GM19351 (cell line): ENCODE measurements at regions not wholly inside any gene's neighbourhood (a gene's known extent, or its start where the extent isn't known, plus 50 kb on each side); places are given as distances from the start of the nearest gene placed in this dataset.

Experiments
- ATAC-seq: cut with Tn5 transposase; IDR thresholded peaks from one replicate; pipeline ENCODE4 v1.9.1; 2021; ENCODE audit warnings: mild to moderate bottlenecking, moderate library complexity; ENCODE audit not compliant: unreplicated experiment

DNA sequence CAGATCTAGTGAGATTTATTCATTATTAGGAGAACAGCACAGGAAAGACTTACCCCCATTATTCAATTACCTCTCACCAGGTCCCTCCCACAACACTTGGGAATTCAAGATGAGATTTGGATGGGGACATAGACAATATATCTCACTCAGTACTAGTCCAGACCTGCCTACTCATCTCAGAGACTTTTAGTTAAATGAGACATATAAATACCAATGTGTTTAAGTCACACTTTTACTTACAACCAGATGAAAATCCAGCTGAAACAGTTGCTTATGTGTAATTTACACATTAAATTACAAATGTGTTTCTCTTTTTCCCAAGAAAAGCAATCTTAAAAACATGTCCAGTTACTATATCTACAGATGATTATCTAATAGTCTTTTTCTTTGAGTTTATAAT is 1145.6 kb downstream of the KCNT2 start:
- ATAC-seq, result no peak

DNA sequence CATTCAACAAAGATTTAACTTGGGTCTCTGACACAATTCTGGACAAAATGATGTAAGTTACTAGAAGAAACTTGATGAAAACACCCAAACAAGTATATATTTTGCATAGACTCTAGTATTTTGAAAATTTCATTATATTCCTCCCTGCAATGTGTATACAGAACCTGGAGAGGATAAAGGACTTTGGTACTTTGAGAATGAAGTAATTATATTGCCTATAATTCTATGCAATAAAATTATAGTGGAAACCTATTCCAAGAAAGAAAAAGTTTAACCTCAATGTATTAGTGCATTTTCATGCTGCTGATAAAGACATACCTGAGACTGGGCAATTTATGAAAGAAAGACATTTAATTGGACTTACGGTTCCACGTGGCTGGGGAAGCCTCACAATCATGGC is 1146.1 kb downstream of the KCNT2 start:
- ATAC-seq, result no peak

DNA sequence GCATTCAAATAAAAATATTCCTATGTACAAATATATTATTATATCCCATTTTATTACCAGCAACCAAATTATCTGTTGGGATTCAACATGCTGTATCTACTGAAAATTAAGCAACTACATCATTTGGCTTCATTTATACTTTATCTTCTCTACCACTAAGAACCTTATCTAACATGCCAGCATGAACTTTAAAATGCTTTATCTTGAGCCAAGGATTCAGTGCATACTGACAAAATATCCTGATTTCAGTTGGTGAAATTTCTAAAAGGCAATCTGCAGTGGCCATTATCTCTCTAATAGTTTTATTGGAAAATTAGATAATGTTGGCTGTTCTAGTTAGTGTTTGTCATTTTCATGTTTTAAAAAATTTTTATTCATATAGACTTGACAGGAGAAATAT is 1149.9 kb downstream of the KCNT2 start:
- ATAC-seq, result no peak

DNA sequence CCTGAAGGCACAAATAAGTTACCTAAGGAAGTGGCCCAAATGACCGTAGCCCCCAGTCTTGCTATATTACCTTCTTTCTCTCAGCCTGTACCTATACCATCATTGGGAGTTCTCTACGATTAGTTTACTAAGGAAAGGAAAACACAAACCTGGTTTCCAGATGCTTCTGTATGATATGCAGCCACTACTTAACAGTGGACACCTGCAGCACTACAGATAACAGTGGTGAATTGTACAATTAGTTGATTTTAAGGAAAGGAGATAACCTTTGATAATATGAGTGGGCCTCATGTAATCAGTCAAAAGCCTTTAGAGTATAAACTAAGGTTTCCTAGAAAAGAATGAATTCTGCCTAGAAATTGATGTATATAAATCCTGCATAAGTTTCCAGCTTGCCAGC is 1157.4 kb downstream of the KCNT2 start:
- no peak for ATAC-seq

DNA sequence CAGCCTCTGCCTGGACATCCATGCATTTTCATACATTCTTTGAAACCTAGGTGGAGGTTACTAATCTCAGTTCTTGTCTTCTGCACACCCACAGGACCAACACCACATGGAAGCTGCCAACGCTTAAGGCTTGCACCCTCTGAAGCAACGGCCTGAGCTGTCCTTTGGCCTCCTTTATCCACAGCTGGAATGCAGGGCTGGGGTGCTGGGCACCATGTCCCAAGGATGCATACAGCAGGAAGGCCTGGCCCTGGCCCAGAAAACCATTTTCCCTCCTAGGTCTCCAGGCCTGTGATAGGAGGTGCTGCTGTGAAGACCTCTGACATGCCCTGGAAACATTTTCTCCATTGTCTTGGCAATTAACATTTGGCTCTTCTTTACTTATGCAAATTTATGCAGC is 1168.6 kb downstream of the KCNT2 start:
- no peak for ATAC-seq

DNA sequence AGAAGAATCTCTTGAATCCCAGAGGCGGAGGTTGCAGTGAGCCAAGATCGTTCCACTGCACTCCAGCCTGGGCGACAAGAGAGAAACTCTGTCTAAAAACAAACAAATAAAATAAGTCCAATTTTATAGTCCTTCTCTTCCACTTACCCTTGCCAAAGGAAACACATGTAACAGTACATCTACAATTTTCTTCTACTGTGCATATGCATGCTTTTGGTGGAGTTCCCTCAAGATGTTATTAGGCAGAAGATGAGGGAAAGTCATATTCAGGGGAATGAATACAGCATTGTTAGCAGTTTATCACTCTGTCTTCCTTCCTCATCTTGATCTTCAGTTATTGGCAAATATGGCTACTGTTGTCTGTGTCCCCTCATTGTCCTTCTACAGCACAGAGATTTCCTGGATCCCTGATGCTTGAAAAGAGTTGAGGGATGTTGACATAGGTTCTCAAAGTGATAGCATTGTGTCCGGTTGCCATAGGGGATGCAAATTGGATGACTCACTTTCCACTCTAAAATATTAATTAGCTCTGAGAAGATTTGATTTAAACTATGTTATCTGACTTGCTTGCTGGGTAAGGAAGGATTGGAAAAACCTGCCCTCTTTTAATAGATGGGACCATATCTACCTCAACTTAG is 1173.6 kb downstream of the KCNT2 start:
- no peak for ATAC-seq

DNA sequence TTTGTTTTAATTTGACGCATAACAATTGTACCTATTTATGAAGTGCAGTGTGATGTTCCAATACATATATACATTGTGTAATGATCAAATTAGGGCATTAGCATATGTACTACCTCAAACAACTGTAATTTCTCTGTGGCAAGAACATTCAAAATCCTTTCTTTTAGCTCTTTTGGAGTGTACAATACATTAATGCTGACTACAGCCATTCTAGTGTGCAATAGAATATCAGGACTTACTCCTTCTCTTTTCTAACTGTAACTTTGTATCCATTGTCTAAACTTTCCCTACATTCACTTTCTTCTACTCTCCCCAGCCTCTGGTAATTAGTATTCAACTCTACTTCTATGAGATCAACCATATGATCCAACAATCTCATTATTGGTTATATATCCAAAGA is 1177.4 kb downstream of the KCNT2 start:
- no peak for ATAC-seq

DNA sequence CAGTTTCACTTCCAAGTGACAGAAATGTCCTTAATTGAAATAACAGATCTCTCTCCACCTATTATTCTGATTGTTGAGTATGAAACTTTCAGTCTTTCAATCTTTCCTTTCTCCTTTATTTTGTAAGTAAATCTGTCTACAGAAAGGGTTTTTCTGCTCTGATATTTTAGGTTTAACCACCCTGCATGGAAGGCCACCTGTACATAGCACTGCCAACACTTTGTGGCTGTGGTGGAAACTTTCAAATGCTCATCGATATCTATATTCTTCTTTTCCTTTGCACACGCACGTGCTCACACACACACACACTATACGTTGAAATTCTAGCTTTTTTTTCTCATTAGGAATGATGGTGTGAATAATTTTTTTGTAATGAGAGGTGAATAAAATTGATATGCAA is 1179.3 kb downstream of the KCNT2 start:
- ATAC-seq, result no peak

DNA sequence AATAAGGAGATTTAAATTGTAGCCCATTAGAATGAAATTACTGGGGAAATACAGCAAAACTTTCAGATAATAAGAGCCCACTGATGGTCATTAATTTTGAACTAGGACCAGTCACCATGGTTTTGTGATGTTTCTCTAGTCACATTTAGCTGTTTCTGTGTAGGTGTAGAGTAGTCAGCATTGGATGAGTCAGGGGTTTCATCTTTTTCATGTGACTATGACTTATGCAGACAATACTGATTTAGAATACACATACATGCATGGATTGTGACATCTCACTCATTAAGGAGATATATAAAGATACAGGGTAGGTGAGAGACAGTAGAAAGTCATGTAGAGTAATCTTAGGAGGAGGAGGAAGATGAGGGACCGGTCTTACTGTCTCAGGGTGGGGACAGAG is 1192.7 kb downstream of the KCNT2 start:
- ATAC-seq, result no peak

DNA sequence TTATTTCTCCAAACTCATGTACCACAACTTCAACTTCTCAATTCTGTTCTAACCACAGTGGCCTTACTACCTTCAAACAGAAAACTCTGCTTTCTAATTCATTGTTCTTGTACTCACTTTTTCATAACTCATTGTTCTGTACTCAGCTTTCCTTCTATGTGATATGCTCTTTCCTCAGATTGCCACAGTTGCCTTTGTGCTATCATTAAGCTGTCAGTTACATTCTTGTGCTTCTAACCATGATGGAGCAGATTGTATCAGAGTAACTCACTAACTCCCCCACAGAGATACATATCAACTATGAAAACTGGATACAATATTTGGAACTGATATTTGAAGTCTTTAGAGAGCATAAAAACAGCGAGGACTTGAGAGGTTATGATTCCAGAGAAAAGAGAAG is 1213.7 kb downstream of the KCNT2 start:
- no peak for ATAC-seq

DNA sequence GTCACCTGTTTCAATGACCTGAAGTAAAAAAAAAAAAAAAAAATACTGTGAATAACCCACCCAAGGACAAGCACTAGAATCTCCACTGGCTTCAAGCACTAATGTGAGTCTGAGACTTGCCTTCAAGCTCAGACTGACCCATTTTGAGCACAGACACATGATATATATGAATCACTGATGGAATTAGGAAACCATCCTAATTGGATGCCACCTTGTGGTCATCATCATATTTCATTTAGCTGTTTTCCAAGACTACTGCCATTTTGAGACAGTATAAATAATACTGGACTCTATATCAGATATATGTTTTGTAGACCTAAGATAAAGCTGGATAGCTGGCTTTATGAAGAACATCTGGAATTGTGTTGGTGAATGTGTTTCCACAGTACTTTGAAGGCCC is 1232.0 kb downstream of the KCNT2 start:
- ATAC-seq, result no peak

DNA sequence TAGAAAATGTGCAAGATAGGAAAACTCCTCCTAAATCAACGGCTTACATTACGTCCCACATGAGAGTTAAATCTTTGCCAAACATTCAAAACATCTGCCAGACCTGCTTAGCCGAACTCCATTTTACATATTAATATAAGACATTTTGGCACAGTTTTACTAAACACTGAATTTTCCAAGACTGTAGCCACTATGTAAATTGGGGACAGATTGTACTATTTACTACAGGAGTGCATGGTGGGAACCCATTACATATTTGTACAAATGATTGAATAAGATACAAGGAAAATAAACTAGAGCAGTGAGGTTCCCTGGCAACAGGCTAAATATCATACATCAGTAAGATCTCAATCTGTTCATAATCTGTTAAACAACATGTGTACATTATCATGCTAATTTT is 1234.4 kb downstream of the KCNT2 start:
- no peak for ATAC-seq

DNA sequence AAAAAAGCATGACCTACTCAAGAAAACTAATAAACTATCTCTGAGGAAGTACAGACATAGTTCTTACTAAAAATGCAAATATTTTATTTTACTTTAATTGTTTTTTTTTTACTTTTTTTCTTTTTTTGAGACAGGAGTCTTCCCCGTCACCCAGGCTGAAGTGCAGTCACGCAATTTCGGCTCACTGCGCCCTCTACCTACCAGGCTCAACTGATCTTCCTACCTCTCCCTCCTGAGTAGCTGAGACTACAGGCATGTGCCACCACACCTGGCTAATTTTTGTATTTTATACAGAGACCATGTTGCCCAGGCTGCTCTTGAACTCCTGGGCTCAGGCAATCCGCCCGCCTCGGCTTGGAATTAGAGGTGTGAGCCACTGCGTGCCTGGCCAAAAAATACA is 1263.1 kb downstream of the KCNT2 start:
- ATAC-seq, result no peak

DNA sequence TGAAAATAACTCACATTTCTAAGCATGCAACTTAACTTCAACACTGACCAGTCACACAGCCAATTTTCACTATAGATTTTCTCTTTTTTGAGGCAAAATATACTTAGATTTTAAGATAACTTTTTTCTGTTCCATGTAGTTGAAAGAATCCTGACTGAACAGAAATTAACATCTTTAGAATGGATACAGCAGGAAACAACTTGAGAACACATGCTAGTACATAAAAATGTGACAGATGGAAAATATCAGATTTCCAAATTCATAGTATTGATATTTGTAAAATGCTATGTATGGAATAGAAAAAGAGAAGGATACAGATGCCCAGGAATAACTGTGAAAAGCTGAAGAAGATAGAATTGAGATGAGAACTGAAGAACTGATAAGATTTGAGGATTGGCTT is 1270.6 kb downstream of the KCNT2 start:
- ATAC-seq, result no peak

DNA sequence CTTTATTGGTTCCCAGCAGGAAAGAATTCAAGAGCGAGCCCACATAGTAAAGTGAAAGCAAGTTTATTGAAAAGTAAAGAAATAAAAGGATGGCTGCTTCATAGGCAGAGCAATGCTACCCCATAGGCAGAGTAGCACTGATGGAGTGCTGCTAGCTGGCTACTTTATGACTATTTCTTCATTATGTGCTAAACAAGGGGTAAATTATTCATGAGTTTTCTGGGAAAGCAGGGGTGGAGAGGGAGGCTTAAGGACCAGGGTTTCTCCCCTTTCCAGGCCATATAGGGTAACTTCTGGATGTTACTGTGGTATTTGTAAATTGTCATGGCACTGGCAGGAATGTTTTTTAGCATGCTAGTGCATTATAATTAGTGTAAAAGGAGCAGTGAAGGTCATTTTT is 1271.4 kb downstream of the KCNT2 start:
- no peak for ATAC-seq

DNA sequence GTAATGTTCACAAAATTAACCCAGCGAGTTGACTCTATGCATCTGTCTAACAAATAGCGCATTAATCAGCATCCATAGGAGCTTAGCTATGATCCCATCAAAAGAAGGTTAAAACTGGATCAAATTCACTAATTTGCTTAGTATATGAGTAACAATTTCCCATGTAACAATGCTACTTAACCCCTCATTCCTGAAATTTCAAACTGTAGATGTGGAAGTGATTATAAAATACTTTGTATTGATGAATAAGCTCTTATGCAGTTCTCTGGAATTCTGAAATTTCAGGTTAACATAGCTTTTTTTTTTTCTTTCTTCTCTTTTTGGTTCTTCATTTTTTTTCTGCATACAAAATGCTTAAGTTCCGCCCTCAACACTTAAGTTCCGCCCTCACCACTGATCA is 1272.7 kb downstream of the KCNT2 start:
- no peak for ATAC-seq

DNA sequence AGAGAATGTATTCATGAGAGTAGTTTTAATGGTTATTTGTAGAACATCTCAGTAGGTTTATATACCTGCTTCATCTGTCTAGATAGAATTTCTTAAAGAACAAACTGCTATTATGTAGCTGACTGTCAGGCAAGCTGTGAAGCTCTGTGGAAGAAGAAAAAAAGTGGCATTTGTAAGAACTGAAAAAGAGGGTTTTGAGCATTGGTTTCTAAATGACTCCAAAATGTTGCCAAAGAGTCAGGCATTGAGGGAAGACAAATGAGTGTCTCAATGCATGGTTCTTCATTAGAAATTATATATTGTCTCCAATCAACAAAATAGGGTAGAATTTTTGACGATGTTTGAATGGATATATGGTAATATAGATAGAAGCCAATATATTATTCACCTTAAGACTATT is 1276.1 kb downstream of the KCNT2 start:
- ATAC-seq, result no peak

DNA sequence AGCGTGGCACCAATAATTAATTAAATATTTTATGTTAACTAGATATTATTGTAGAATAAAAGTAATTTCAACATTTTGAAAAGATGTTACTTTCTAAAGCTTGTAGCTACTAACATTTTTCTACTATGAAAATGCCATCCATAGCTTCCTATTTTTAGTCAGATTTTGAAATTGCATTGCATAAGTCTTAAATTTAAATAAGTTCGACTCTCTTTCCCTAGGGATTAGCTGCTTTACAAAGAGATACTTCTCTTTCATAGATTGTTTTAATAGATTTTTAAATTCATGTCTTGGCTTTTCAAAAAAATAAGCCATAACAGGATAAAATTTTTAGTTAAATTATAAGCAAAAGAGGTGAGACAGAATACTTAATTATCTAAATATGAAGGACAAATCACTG is 1279.6 kb downstream of the KCNT2 start:
- no peak for ATAC-seq

DNA sequence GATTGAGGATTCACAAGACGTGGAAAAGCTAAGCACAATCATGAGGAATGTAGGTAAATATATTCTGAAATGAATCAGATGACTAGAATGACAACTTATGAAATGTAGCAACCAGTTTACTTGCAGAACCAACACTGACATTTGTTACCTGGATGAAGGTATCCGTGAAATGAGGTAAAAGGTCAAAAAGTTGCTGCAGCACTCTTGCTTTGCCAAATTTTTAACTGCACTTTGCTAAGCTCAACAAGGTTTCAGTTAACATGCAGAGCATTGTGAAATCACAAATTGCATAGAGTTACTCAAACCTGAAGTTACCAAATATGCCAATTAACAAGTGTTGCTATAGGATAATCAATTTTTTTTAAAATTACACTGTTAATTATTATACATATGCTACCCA is 1280.1 kb downstream of the KCNT2 start:
- no peak for ATAC-seq

DNA sequence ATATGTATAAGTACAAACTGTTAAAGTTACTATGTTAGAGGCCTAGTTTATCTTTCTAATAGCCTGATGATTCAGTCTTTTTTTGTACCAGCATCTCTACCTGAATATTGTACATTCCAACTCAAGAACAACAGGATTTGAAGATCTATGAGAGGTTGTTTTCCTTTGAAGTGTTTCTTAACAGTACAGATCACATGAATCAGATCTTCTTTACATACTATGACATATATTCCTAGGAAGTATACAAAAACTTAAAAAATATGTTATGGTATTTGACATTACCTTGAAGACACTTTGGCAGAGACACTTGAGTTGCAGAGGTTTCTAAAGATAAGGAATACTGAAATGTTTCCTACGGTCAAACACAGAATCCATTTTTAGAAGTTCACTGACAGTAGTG is 1280.9 kb downstream of the KCNT2 start:
- ATAC-seq, result no peak

DNA sequence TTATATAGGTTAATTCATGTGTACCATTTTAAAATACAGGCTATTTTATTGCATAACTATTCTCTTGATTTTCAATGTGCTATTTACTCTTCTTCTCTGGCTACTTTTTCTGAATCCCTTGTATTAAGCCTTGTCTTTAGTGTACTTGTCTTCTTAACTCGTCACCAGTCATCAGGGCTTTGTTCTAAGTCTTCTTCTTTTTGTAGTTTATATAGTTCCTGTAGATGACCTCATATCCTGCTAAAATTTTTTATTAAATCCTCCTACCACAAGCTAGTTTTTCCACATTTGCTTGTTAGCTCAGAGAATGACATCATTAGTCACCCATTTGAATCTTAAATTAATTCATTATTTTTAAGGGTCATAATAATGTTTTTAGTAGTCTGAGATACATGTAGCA is 1281.9 kb downstream of the KCNT2 start:
- ATAC-seq, result no peak

DNA sequence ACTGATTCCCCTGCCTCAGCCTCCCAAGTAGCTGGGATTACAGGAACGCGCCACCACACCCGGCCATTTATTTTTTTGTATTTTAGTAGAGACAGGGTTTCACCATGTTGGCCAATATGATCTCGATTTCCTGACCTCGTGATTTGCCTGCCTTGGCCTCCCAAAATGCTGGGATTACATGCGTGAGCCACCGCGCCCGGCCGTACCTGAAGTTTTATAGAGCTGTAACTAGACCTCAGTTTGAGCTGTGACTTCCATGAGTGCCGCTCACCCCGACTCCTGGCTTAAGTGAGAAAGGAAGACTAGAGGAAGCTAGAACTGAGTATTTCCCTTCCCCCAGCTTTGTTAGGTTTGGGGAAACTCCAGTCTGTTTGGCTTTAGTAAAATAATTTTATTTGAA is 1283.1 kb downstream of the KCNT2 start:
- no peak for ATAC-seq

DNA sequence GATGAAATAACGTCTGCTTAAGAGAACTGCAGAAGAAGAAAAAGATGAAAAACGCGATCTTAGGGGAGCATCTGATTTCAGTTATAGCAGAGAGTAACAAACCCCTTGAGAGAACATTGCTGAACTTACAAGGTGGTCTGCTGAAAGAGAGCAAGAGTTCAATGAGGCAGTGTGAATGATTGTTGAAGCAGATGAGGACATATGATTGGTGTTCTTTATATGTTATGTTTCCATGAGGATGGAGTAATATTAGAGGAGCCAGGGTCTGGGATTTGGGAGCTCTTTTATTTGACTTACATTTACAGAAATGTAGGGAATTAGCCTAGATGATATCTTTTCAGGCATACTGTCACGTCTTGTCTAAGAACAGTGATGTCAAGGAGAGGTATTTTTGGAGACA is 1302.0 kb downstream of the KCNT2 start:
- ATAC-seq, result no peak

DNA sequence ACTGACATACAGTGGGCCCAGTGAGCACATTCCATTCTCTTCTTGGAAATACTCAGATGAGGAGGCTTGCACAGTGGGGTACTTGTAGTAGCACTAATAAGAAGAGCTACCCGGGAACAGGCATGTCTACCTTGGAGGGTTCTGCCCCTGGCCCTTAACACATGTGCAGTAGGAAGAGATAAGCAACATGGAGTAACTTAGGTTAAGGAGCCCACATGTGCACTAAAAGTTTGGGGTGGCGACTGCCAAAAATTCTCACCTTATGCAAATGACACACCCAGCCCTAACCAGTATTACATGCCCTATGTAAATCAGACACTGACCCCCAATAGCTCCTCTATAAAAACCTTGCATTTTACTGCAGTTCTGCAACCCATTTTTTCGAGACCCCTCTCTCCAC is 1313.3 kb downstream of the KCNT2 start:
- no peak for ATAC-seq
